GM12892 (cell line): ENCODE measurements at regions not wholly inside any gene's neighbourhood (a gene's known extent, or its start where the extent isn't known, plus 50 kb on each side); places are given as distances from the start of the nearest gene placed in this dataset.

ENCODE experiments used
- DNase-seq: peaks from one replicate; pipeline ENCODE4 v3.0.0; 2011; ENCODE audit not compliant: insufficient read length
- FAIRE-seq: peaks from 2 replicates; lab custom pipeline; 2011; peaks lifted over from hg19 to GRCh38; lab: Jason Lieb, UNC
- POLR2A ChIP-seq: IDR thresholded peaks from 2 replicates; pipeline ENCODE4 v1.6.1; 2011; ENCODE audit warnings: low read depth, low read length, control low read depth
- POLR2AphosphoS5 ChIP-seq: IDR thresholded peaks from 2 replicates; pipeline ENCODE4 v1.6.1; 2011; ENCODE audit warnings: low read depth, low read length, control low read depth
- TAF1 ChIP-seq: IDR thresholded peaks from 2 replicates; pipeline ENCODE4 v1.6.1; 2011; ENCODE audit warnings: low read depth, mild to moderate bottlenecking, control low read depth, low read length, borderline replicate concordance

DNA sequence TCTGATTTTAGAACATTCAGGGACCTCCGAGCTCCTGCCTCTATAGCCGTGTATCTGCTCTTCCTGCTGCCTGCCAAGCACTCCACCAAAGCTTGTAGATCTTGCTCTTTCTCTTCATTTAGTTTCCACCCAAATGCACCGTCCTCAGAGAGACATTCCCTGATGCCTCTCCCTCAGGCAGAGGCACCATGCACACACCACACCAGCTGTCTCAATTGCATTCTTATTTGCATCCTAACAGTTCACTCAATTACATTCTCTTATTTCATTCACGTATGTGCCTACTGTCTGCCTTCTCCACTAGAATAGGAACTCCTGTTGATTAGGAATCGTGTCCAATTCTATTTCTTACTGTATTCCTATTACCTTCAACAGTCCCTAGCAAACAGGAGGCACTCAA, 845.4 kb upstream of the TMEM132C start:
- TF ChIP-seq POLR2A (no peak), POLR2AphosphoS5 (no peak), TAF1 (no peak)
- DNase-seq (no peak), FAIRE-seq (no peak)

DNA sequence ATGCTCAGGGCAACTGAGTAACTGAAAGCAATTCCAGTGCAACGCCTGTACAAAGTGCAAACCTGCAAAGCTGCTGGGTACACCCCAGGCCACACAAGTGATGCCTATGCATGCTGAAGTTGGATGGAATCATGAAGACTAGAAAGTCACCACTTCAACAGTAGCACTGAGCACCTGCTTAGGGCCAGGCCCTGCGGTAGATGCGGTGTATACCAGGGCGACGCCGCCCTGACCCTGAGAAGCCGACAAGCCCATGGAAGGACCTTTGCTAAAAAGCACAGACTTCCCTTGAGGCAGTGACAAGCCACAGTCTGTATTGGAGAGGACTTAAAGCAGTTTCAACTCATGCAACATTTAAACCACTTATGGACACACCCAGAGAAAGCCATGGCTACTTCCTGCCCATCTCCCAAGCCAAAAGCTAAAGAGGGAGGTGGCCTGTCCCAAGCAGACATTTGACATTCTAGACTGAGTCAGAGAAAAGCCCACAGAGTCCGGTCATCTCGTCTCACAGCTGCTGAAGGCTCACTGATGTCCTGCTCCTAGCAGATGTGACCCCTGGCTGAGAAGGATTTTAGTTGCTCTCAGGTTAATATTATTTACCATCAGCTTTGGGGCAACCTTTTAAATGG, 843.9 kb upstream of the TMEM132C start:
- TF ChIP-seq TAF1 (no peak), POLR2AphosphoS5 (no peak), POLR2A (no peak)
- FAIRE-seq (no peak), DNase-seq (no peak)

DNA sequence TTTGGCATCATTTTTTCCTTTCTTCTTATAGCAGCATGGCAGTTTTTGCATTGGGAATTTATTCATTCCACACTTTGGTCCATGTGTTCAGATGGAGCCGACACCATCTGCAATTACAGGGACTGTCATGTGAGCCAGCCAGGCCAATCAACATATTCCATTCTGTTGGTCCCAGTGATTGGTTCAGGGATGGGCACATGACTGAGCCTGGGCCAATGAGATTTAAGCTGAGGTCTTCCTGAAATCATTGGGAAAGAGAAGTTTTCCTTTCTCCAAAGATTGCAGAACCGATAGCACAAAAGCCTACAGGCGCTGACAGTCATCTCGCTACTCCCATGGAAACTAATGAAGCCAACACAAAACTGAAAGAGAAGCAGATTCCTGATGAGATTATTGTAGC, 841.5 kb upstream of the TMEM132C start:
- FAIRE-seq: no peak

GRCh38 chr12:127428420-127428819, 838.5 kb upstream of the TMEM132C start:
- FAIRE-seq (no peak), DNase-seq (no peak)
- TF ChIP-seq POLR2A: no peak
- no peak for TF ChIP-seq TAF1
- no peak for TF ChIP-seq POLR2AphosphoS5

More for the DNA sequence above, 841.5 kb upstream of the TMEM132C start:
- DNase-seq: no peak
- TF ChIP-seq POLR2A: no peak
- TF ChIP-seq TAF1: no peak
- no peak for TF ChIP-seq POLR2AphosphoS5

DNA sequence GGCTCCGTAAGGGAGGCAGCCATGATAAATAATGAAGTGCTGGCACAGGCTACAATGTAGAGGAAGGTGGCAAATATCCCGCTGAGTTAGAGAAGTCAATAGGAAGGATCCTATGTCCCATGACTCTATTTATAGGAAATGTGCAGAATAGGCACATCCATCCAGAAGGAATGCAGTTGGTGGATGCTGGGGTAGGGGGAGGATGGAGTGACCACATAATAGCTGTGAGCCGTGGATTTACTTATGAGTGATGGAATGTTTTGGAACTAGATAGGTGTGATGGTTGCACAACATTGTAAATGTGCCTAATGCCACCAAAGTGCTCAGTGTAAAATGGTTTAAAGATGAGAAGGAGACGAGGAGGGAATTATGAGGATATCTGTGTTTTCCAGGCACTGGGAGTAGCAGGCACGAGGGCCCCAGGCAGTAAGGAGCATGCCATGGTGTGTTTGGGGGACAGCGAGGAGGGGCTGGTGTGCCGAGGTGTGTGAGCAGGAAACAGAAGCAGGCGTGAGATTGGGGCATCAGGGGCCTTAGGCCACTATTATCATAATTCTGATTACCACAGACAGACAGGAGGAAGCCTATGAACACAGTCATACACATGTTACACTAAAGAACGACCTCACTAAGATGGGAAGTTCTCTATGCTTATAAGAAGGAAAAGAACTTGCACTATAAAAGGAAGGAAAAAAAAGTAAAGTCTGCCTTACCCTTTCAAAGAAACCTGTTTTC, 837.3 kb upstream of the TMEM132C start:
- FAIRE-seq (no peak), DNase-seq (no peak)
- no peak for TF ChIP-seq TAF1
- TF ChIP-seq POLR2AphosphoS5: no peak
- TF ChIP-seq POLR2A: no peak

DNA sequence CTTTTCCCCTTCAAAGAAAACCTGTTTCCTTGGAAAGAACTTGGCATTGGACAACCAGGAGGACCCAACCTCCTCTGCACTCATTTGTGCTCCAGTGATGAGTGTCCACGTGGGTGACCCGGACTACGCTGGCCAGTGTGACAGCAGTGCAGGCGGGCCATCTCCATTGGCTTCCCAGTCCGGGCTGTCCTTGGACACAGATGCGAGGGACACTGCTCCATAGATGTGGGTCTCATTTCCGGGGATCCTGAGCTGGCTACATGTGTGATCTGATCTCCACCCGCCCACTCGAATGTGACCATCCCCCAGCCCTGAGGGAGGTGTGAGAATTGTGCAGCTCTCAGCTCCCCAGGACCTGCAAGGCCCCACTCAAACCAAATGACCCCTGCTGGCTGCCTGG, 836.6 kb upstream of the TMEM132C start:
- no peak for DNase-seq
- no peak for FAIRE-seq
- TF ChIP-seq TAF1 (no peak), POLR2AphosphoS5 (no peak), POLR2A (no peak)

DNA sequence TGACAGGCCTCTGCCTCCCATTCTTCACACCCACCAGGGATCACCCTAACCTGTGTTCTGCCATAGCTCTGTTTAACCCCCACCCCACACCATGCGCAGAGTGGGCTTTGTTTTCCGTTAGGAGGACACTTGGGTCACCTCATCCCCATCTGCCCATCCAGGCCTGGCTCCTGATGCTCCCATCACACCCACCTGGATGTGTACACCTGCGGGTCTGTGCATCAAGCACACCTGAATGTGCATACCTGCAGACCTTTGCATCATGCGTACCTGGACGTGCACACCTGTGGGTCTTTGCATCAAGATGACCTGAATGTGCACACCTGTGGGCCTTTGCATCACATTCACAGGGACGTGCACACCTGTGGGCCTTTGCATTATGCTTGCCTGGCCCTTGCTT, 835.8 kb upstream of the TMEM132C start:
- DNase-seq (no peak), FAIRE-seq (no peak)
- TF ChIP-seq POLR2AphosphoS5 (no peak), TAF1 (no peak)

GRCh38 chr12:127431594-127431993, 835.4 kb upstream of the TMEM132C start:
- TF ChIP-seq POLR2A: no peak
- no peak for TF ChIP-seq TAF1
- no peak for TF ChIP-seq POLR2AphosphoS5
- DNase-seq (no peak), FAIRE-seq (no peak)

DNA sequence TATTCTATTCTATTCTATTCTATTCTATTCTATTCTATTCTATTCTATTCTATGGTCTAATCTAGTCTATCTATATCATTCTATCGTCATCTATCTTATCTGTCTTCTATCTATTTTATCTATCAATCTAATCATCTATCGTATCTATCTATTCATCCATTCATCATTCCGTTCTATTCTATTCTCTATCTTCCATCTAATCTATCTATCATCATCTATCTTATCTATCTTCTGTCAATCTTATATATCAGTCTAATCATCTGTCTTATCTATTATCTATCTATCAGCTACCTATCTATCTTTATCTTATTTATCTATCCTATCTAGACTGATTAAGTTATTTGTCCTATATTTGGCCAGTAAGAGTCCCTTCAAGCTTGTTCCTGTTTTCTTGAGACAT, 831.5 kb upstream of the TMEM132C start:
- no peak for FAIRE-seq
- no peak for TF ChIP-seq POLR2AphosphoS5
- no peak for TF ChIP-seq TAF1
- TF ChIP-seq POLR2A: no peak
- no peak for DNase-seq

- DNase-seq (no peak), FAIRE-seq (no peak)
- TF ChIP-seq POLR2AphosphoS5 (no peak), TAF1 (no peak), POLR2A (no peak)
Measured at GRCh38 chr12:127438512-127439244, 828.3 kb upstream of the TMEM132C start.

DNA sequence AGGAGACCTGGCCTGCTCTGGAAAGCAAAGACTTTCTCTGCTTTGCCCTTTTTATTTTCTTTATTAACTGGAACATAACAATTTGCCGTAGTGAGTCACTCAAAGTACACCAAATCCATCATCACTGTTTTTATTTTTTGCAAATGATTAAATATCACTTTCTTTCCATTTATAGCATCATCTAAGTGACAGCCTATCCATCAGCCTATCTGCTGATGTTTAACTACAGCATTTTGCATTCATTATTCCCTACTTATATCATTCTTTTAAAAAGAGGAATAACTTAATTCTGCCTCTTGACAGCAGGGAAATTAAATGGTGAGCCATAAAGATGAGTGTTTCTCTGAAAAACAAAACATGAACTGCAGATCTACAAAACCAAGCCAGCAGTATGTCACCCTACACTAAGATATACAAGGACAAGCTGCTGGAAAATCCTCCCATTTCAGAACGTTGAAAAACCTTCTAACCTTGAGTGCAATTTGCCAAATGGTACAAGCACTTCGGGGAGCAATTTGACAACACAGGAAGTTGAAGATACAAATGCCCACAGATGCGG, 821.3 kb upstream of the TMEM132C start:
- FAIRE-seq: no peak
- TF ChIP-seq TAF1 (no peak), POLR2AphosphoS5 (no peak)
- no peak for DNase-seq
